PC-3 (cell line): ENCODE measurements at regions not wholly inside any gene's neighbourhood (a gene's known extent, or its start where the extent isn't known, plus 50 kb on each side); places are given as distances from the start of the nearest gene placed in this dataset.

Experiments
- ATAC-seq: fragments of 200-7000 bp; cut with Tn5 transposase; 2 replicates; pipeline ENCODE4 v1.9.1; 2020; ENCODE audit warnings: mild to moderate bottlenecking, moderate library complexity
- BruUV-seq: library from RNA; stranded (reverse); fragments of 400-500 nt; replicated peaks from 2 replicates; lab custom pipeline; 2021; lab: Mats Ljungman, UMichigan
- CTCF ChIA-PET: fragments of 300-600 bp; sonication (Branson Sonifier 250); formaldehyde crosslinking; loops from one replicate; lab custom pipeline; 2022; ENCODE audit warnings: antibody characterized with exemption; lab: Charles Lee
- POLR2A ChIA-PET: fragments of 300-600 bp; sonication (Branson Sonifier 250); formaldehyde crosslinking; loops from one replicate; lab custom pipeline; 2022; ENCODE audit warnings: antibody characterized with exemption; ENCODE audit not compliant: unreplicated experiment; lab: Charles Lee
- DNase-seq: peaks from one replicate; pipeline ENCODE4 v3.0.0-alpha.2; 2015
- H2AFZ ChIP-seq: fragments of 300-600 bp; sonication (generic); 2 replicates; pipeline ENCODE4 v1.6.0; 2016; ENCODE audit warnings: antibody characterized with exemption, low read length
- H3F3A ChIP-seq: fragments of 300-600 bp; sonication (generic); one replicate; pipeline ENCODE4 v1.6.0; 2017; ENCODE audit warnings: antibody characterized with exemption, low read length, control low read depth, mild to moderate bottlenecking; ENCODE audit not compliant: unreplicated experiment
- H3K27ac ChIP-seq: fragments of 300-600 bp; sonication (generic); 2 replicates; pipeline ENCODE4 v1.5.1; 2016; ENCODE audit warnings: mild to moderate bottlenecking, low read length
- H3K27me3 ChIP-seq: fragments of 300-600 bp; sonication (generic); 2 replicates; pipeline ENCODE4 v1.6.1; 2016; ENCODE audit warnings: low read length, mixed read lengths
- H3K36me3 ChIP-seq: fragments of 300-600 bp; sonication (generic); 2 replicates; pipeline ENCODE4 v1.6.1; 2016; ENCODE audit warnings: low read depth, mixed run types, low read length, mixed read lengths
- H3K4me1 ChIP-seq: fragments of 300-600 bp; sonication (generic); 2 replicates; pipeline ENCODE4 v1.5.1; 2016; ENCODE audit warnings: low read length; ENCODE audit not compliant: insufficient read depth
- H3K4me2 ChIP-seq: fragments of 300-600 bp; sonication (generic); 2 replicates; pipeline ENCODE4 v1.6.0; 2016; ENCODE audit warnings: low read length
- H3K4me3 ChIP-seq: fragments of 300-600 bp; sonication (generic); 2 replicates; pipeline ENCODE4 v1.5.1; 2016; ENCODE audit warnings: mild to moderate bottlenecking, low read length, mixed read lengths
- H3K79me2 ChIP-seq: fragments of 300-600 bp; sonication (generic); 2 replicates; pipeline ENCODE4 v1.6.1; 2017; ENCODE audit warnings: low read length, mixed read lengths
- H3K9ac ChIP-seq: fragments of 300-600 bp; sonication (generic); 2 replicates; pipeline ENCODE4 v1.6.0; 2016; ENCODE audit warnings: mild to moderate bottlenecking, low read length
- H3K9me2 ChIP-seq: fragments of 300-600 bp; sonication (generic); replicated peaks from 2 replicates; pipeline ENCODE4 v1.6.1; 2016; ENCODE audit warnings: mixed run types, low read length, mixed read lengths
- H3K9me3 ChIP-seq: fragments of 300-600 bp; sonication (generic); 2 replicates; pipeline ENCODE4 v1.6.1; 2016; ENCODE audit warnings: low read length, mixed read lengths
- H4K20me1 ChIP-seq: fragments of 300-600 bp; sonication (generic); 2 replicates; pipeline ENCODE4 v1.6.1; 2016; ENCODE audit warnings: low read length, mixed read lengths
- EZH2 ChIP-seq: fragments of 300-600 bp; sonication (generic); IDR thresholded peaks from one replicate; pipeline ENCODE4 v1.6.1; 2017; ENCODE audit warnings: antibody characterized with exemption, mild to moderate bottlenecking, low read length; ENCODE audit not compliant: unreplicated experiment
- EZH2phosphoT487 ChIP-seq: fragments of 300-600 bp; sonication (generic); IDR thresholded peaks from 2 replicates; pipeline ENCODE4 v1.6.1; 2018; ENCODE audit warnings: mild to moderate bottlenecking, antibody characterized with exemption, low read length, borderline replicate concordance
- intact Hi-C: fragments of 100-400 bp; cut with micrococcal nuclease; formaldehyde crosslinking; loops from 2 replicates; pipeline ENCODE4 v1.9.0; 2023
- TF ChIP-seq, protein P1 (sequence below): fragments of 300-600 bp; sonication (generic); conservative IDR thresholded peaks from 2 replicates; pipeline ENCODE4 v1.5.1; 2017; ENCODE audit warnings: antibody characterized with exemption, low read depth, mild to moderate bottlenecking, low read length

GRCh38 chr7:47710201-47710935 is 128.5 kb upstream of the TNS3 start:
- no TSS peak for BruUV-seq
- no peak for ATAC-seq

GRCh38 chr7:47709451-47709850 is 127.5 kb upstream of the TNS3 start:
- Histone ChIP-seq H2AFZ (no peak overlapping the region), H3K9me2 (no peaks in the 10 kb centered on the region), H3K27me3 (no peaks in the 10 kb centered on the region), H3K9ac (no peak overlapping the region), H3K27ac (no peak overlapping the region), H3K4me3 (no peak overlapping the region), H3K79me2 (no peaks in the 10 kb centered on the region), H3K9me3 (no peaks in the 10 kb centered on the region), H3K4me2 (no peak overlapping the region), H3K36me3 (no peaks in the 10 kb centered on the region), H3K4me1 (no peaks in the 10 kb centered on the region), H4K20me1 (no peaks in the 10 kb centered on the region), H3F3A (no peaks in the 10 kb centered on the region)
- intact Hi-C loops: no loop called here
- POLR2A ChIA-PET: no interaction called here
- DNase-seq (no peak), ATAC-seq (no peak)
- BruUV-seq: no TSS peak
- TF ChIP-seq EZH2phosphoT487 (no peak), EZH2 (no peak)
- TF ChIP-seq, protein P1, sequence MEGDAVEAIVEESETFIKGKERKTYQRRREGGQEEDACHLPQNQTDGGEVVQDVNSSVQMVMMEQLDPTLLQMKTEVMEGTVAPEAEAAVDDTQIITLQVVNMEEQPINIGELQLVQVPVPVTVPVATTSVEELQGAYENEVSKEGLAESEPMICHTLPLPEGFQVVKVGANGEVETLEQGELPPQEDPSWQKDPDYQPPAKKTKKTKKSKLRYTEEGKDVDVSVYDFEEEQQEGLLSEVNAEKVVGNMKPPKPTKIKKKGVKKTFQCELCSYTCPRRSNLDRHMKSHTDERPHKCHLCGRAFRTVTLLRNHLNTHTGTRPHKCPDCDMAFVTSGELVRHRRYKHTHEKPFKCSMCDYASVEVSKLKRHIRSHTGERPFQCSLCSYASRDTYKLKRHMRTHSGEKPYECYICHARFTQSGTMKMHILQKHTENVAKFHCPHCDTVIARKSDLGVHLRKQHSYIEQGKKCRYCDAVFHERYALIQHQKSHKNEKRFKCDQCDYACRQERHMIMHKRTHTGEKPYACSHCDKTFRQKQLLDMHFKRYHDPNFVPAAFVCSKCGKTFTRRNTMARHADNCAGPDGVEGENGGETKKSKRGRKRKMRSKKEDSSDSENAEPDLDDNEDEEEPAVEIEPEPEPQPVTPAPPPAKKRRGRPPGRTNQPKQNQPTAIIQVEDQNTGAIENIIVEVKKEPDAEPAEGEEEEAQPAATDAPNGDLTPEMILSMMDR: no peak
- CTCF ChIA-PET: no interaction called here

More at GRCh38 chr7:47710201-47710935, 128.5 kb upstream of the TNS3 start:
- CTCF ChIA-PET: no interaction called here
- TF ChIP-seq EZH2phosphoT487 (no peak), EZH2 (no peak)
- TF ChIP-seq, protein P1: no peak
- Histone ChIP-seq H4K20me1 (no peaks in the 10 kb centered on the region), H3F3A (no peaks in the 10 kb centered on the region), H3K27me3 (no peaks in the 10 kb centered on the region), H3K9ac (no peak overlapping the region), H3K79me2 (no peaks in the 10 kb centered on the region), H3K9me3 (no peaks in the 10 kb centered on the region), H3K4me2 (no peak overlapping the region), H2AFZ (no peak overlapping the region), H3K27ac (no peak overlapping the region), H3K4me1 (no peaks in the 10 kb centered on the region), H3K9me2 (no peaks in the 10 kb centered on the region), H3K36me3 (no peaks in the 10 kb centered on the region), H3K4me3 (no peak overlapping the region)
- no peak for DNase-seq
- POLR2A ChIA-PET: no interaction called here
- intact Hi-C loops: no loop called here

- no peaks in the 10 kb centered on the region for H3K79me2 ChIP-seq
- H3K4me2 ChIP-seq: no peak overlapping the region
- no peaks in the 10 kb centered on the region for H3K9me3 ChIP-seq
- no peaks in the 10 kb centered on the region for H3K27me3 ChIP-seq
- no peak overlapping the region for H3K27ac ChIP-seq
- ChIA-PET POLR2A (no interaction called here), CTCF (no interaction called here)
- H3F3A ChIP-seq: no peaks in the 10 kb centered on the region
- TF ChIP-seq EZH2phosphoT487: no peak
- TF ChIP-seq, protein P1: no peak
- H3K4me1 ChIP-seq: no peaks in the 10 kb centered on the region
- H3K9ac ChIP-seq: no peak overlapping the region
- no peak for DNase-seq
- H3K9me2 ChIP-seq: no peaks in the 10 kb centered on the region
- no peak overlapping the region for H2AFZ ChIP-seq
- no peak overlapping the region for H3K4me3 ChIP-seq
- no peak for ATAC-seq
- no peaks in the 10 kb centered on the region for H4K20me1 ChIP-seq
- BruUV-seq: no TSS peak
- no peaks in the 10 kb centered on the region for H3K36me3 ChIP-seq
- intact Hi-C loops: no loop called here
These were observed 127.1 kb upstream of the TNS3 start for GRCh38 chr7:47709051-47709450.
